Smooth muscle cell (in vitro differentiated cells): ENCODE measurements at regions not wholly inside any gene's neighbourhood (a gene's known extent, or its start where the extent isn't known, plus 50 kb on each side); places are given as distances from the start of the nearest gene placed in this dataset.

ENCODE experiments used
- DNase-seq: peaks from one replicate; lab custom pipeline; 2025; ENCODE audit not compliant: unreplicated experiment; lab: John Stamatoyannopoulos, UW
- H2AFZ ChIP-seq: fragments of 200-600 bp; sonication (generic); 2 replicates; pipeline ENCODE4 v1.6.0; 2016; ENCODE audit warnings: antibody characterized with exemption, low read depth, mild to moderate bottlenecking
- H3F3A ChIP-seq: fragments of 200-600 bp; sonication (generic); 2 replicates; pipeline ENCODE4 v1.6.0; 2017; ENCODE audit warnings: antibody characterized with exemption, low read depth
- H3K27ac ChIP-seq: fragments of 200-600 bp; sonication (generic); 2 replicates; pipeline ENCODE4 v1.5.1; 2016; ENCODE audit warnings: low read depth, mild to moderate bottlenecking
- H3K27me3 ChIP-seq: fragments of 200-600 bp; sonication (generic); 2 replicates; pipeline ENCODE4 v1.6.1; 2016; ENCODE audit warnings: low read depth, mild to moderate bottlenecking
- H3K36me3 ChIP-seq: fragments of 200-600 bp; sonication (generic); 2 replicates; pipeline ENCODE4 v1.5.1; 2016; ENCODE audit warnings: low read depth
- H3K4me1 ChIP-seq: fragments of 200-600 bp; sonication (generic); 2 replicates; pipeline ENCODE4 v1.5.1; 2016; ENCODE audit warnings: low read depth
- H3K4me2 ChIP-seq: fragments of 200-600 bp; sonication (generic); 2 replicates; pipeline ENCODE4 v1.6.0; 2016; ENCODE audit warnings: mild to moderate bottlenecking
- H3K4me3 ChIP-seq: fragments of 200-600 bp; sonication (generic); 2 replicates; pipeline ENCODE4 v1.5.1; 2016; ENCODE audit warnings: mild to moderate bottlenecking
- H3K79me2 ChIP-seq: fragments of 200-600 bp; sonication (generic); 2 replicates; pipeline ENCODE4 v1.6.0; 2016; ENCODE audit warnings: low read depth, mild to moderate bottlenecking
- H3K9ac ChIP-seq: fragments of 200-600 bp; sonication (generic); 2 replicates; pipeline ENCODE4 v1.6.0; 2016; ENCODE audit warnings: low read depth
- H3K9me3 ChIP-seq: fragments of 200-600 bp; sonication (generic); replicated peaks from 2 replicates; pipeline ENCODE4 v1.5.1; 2016; ENCODE audit warnings: low read depth
- H4K20me1 ChIP-seq: fragments of 200-600 bp; sonication (generic); 2 replicates; pipeline ENCODE4 v1.6.0; 2016; ENCODE audit warnings: low read depth
- WGBS: methylation state at CpG from one replicate; pipeline ENCODE4 v1.1.7; 2016; ENCODE audit warnings: low lambda C conversion rate; 5-methylcytosine and 5-hydroxymethylcytosine counted together
- TF ChIP-seq, protein P1 (sequence below): fragments of 200-600 bp; sonication (generic); IDR thresholded peaks from 2 replicates; pipeline ENCODE4 v1.5.1; 2017; ENCODE audit warnings: borderline replicate concordance, mild to moderate bottlenecking, antibody characterized with exemption; ENCODE audit not compliant: insufficient read depth, poor library complexity, severe bottlenecking

DNA sequence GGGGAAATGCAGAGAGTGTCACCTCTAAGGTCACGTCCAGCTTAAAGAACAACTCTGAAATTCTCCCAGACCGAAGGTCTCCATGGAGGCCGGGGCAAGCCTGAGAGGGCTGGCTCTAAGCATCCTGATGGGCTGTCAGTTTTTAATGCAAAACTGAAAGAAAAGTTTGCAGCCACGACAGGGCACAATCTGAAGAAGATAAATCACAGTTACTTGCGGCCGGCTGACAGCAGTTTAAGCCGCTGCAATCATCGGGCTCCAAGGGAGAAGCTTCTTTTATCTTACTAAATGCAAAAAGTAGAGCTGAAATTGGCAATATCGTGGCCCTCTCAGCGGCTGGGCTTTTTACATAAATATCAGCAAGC is 168.8 kb downstream of the CYLD start:
- H3K9ac ChIP-seq: no peak overlapping the region
- DNase-seq: no peak
- 50% methylated on average over 10 of the region's 10 CpGs for WGBS
- H2AFZ ChIP-seq: no peak overlapping the region
- H3K4me3 ChIP-seq: no peak overlapping the region
- H3F3A ChIP-seq: no peaks in the 10 kb centered on the region
- no peaks in the 10 kb centered on the region for H3K9me3 ChIP-seq
- H3K79me2 ChIP-seq: no peaks in the 10 kb centered on the region
- H3K4me1 ChIP-seq: no peaks in the 10 kb centered on the region
- H3K27ac ChIP-seq: no peak overlapping the region
- H3K27me3 ChIP-seq: peaks cover 9% of the 10 kb centered on the region
- H4K20me1 ChIP-seq: no peaks in the 10 kb centered on the region
- TF ChIP-seq, protein P1, sequence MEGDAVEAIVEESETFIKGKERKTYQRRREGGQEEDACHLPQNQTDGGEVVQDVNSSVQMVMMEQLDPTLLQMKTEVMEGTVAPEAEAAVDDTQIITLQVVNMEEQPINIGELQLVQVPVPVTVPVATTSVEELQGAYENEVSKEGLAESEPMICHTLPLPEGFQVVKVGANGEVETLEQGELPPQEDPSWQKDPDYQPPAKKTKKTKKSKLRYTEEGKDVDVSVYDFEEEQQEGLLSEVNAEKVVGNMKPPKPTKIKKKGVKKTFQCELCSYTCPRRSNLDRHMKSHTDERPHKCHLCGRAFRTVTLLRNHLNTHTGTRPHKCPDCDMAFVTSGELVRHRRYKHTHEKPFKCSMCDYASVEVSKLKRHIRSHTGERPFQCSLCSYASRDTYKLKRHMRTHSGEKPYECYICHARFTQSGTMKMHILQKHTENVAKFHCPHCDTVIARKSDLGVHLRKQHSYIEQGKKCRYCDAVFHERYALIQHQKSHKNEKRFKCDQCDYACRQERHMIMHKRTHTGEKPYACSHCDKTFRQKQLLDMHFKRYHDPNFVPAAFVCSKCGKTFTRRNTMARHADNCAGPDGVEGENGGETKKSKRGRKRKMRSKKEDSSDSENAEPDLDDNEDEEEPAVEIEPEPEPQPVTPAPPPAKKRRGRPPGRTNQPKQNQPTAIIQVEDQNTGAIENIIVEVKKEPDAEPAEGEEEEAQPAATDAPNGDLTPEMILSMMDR: no peak
- H3K36me3 ChIP-seq: no peaks in the 10 kb centered on the region
- H3K4me2 ChIP-seq: no peak overlapping the region

DNA sequence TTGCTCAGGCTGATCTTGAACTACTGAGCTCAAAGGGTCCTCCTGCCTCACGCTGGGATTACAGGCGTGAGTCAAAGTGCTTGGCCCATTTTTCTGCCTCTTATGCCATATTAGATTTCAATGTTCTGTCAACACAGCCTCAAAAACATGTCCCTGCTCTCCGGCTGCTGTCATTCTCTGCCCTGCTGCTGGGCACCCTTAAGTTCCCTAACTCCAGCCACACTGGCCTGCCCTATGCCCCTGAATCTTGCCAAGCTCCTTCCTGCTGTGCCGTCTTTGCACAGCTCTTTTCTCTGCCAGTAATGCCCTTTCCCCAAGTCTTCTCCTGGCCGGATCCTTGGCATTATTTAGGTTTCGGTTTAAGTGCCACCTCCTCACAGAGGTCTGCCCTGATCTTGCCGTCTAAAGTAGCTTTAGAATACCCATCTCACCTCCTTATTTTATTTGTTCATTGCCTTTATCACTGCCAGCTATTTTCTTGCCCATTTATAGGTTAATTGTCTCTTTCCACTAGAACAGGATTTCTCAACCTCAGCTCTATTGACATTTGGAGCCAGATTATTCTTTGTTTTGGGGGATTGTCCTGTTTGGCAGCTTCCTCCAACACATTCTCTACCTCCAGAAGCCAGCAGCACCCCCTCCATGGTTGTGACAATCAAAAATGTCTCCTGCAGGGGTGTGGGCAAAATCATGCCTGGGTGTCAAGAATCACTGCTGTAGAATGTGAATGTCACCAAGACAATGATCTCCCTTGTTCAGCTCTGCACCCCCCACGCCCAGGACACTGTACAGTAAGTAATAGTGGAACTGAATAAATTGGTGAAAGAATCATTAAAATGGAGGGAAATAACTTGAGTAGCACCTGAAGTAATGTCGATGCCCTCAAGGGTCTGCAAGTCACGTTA is 168.2 kb downstream of the CYLD start:
- Histone ChIP-seq H3K27ac (no peak overlapping the region), H3K9me3 (no peaks in the 10 kb centered on the region), H3K9ac (no peak overlapping the region), H3K36me3 (no peaks in the 10 kb centered on the region), H3K4me3 (no peak overlapping the region), H3K27me3 (peaks cover 9% of the 10 kb centered on the region), H2AFZ (no peak overlapping the region), H3K4me2 (no peak overlapping the region), H4K20me1 (no peaks in the 10 kb centered on the region), H3K79me2 (no peaks in the 10 kb centered on the region), H3K4me1 (no peaks in the 10 kb centered on the region), H3F3A (no peaks in the 10 kb centered on the region)
- WGBS: 85% methylated on average over 10 of the region's 10 CpGs
- no peak for DNase-seq
- TF ChIP-seq, protein P1: no peak

DNA sequence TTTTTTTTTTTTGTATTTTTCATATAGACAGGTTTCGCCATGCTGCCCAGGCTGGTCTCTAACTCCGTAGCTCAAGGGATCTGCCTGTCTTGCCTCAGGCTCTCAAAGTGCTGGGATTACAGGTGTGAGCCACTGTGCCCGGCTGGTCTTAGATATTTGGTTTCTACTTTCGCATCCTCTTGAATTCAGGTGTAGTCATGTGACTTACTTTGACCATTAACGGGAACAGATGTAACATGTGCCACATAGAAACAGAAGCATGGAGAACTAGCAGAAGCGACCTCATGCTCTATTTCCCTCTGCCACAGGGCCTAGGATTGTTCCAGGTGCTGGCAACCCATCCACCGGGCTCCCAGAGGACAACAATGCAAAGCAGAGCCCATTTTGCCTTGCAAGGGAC is 166.6 kb downstream of the CYLD start:
- Histone ChIP-seq H3K4me2 (no peak overlapping the region), H3K27ac (no peak overlapping the region), H3K79me2 (no peaks in the 10 kb centered on the region), H4K20me1 (no peaks in the 10 kb centered on the region), H3K36me3 (no peaks in the 10 kb centered on the region), H3K27me3 (peaks cover 9% of the 10 kb centered on the region), H3K9ac (no peak overlapping the region), H3K4me3 (no peak overlapping the region), H3K9me3 (no peaks in the 10 kb centered on the region), H3K4me1 (no peaks in the 10 kb centered on the region), H2AFZ (no peak overlapping the region), H3F3A (no peaks in the 10 kb centered on the region)
- WGBS: 87% methylated on average over 7 of the region's 7 CpGs
- DNase-seq: no peak
- TF ChIP-seq, protein P1: no peak

DNA sequence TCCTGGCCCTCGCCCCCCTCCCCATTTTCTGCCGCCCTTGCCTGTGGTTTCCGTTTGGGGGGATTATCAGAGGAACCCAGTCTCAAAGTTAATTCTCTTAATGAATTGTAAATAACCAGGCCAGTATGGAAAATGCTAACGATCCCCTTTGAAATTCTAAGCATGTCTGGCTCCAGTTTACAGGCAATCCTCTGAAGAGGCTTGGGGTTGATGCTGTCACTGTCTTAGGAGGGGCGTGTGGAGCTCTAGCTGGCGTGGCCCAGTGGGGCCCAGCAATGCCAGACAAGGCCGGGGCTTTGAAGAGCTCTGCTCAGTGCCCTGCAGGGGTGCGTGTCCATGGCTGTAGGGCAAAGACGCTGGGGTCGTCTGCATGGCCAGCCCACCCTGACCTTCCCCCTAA is 164.6 kb downstream of the CYLD start:
- no peak for DNase-seq
- 23% methylated on average over 10 of the region's 10 CpGs for WGBS
- H2AFZ ChIP-seq: no peak overlapping the region
- no peak overlapping the region for H3K4me2 ChIP-seq
- no peaks in the 10 kb centered on the region for H4K20me1 ChIP-seq
- H3K9me3 ChIP-seq: no peaks in the 10 kb centered on the region
- TF ChIP-seq, protein P1: no peak
- no peak overlapping the region for H3K4me3 ChIP-seq
- no peak overlapping the region for H3K27ac ChIP-seq
- H3K9ac ChIP-seq: no peak overlapping the region
- no peaks in the 10 kb centered on the region for H3F3A ChIP-seq
- H3K4me1 ChIP-seq: no peaks in the 10 kb centered on the region
- H3K27me3 ChIP-seq: no peaks in the 10 kb centered on the region
- no peaks in the 10 kb centered on the region for H3K79me2 ChIP-seq
- H3K36me3 ChIP-seq: no peaks in the 10 kb centered on the region
